H9 (cell line): ENCODE measurements at regions not wholly inside any gene's neighbourhood (a gene's known extent, or its start where the extent isn't known, plus 50 kb on each side); places are given as distances from the start of the nearest gene placed in this dataset.

Experiments used
- DNase-seq: peaks from one replicate; pipeline ENCODE4 v3.0.0-alpha.2; 2017
- H2AFZ ChIP-seq: one replicate; pipeline ENCODE4 v1.6.1; 2013; ENCODE audit warnings: mild to moderate bottlenecking, low read length, control low read depth, moderate library complexity
- H2AK5ac ChIP-seq: 2 replicates; pipeline ENCODE4 v1.6.1; 2013; ENCODE audit warnings: low read length, control low read depth, mixed read lengths; ENCODE audit not compliant: insufficient read length
- H2BK120ac ChIP-seq: one replicate; pipeline ENCODE4 v1.6.1; 2013; ENCODE audit warnings: low read depth, mild to moderate bottlenecking, low read length, control low read depth, inconsistent platforms; ENCODE audit not compliant: poor library complexity, severe bottlenecking
- H2BK12ac ChIP-seq: 2 replicates; pipeline ENCODE4 v1.6.1; 2013; ENCODE audit warnings: low read length, control low read depth, mixed read lengths, low read depth; ENCODE audit not compliant: insufficient read length
- H2BK15ac ChIP-seq: 2 replicates; pipeline ENCODE4 v1.6.1; 2013; ENCODE audit warnings: low read depth, low read length, control low read depth
- H2BK20ac ChIP-seq: one replicate; pipeline ENCODE4 v1.6.1; 2013; ENCODE audit warnings: low read depth, mild to moderate bottlenecking, low read length, control low read depth, inconsistent platforms; ENCODE audit not compliant: poor library complexity, severe bottlenecking
- H2BK5ac ChIP-seq: 2 replicates; pipeline ENCODE4 v1.6.1; 2013; ENCODE audit warnings: low read length, control low read depth, mixed read lengths; ENCODE audit not compliant: insufficient read length
- H3K14ac ChIP-seq: 2 replicates; pipeline ENCODE4 v1.6.1; 2013; ENCODE audit warnings: low read length, control low read depth; ENCODE audit not compliant: insufficient read depth
- H3K18ac ChIP-seq: 2 replicates; pipeline ENCODE4 v1.6.1; 2013; ENCODE audit warnings: low read depth, mild to moderate bottlenecking, mixed read lengths, low read length, control low read depth; ENCODE audit not compliant: insufficient read length
- H3K23ac ChIP-seq: 2 replicates; pipeline ENCODE4 v1.6.1; 2013; ENCODE audit warnings: low read length, control low read depth, mixed read lengths, low read depth; ENCODE audit not compliant: insufficient read length
- H3K23me2 ChIP-seq: 2 replicates; pipeline ENCODE4 v1.6.1; 2013; ENCODE audit warnings: low read depth, mild to moderate bottlenecking, mixed read lengths, low read length, control low read depth; ENCODE audit not compliant: insufficient read length, poor library complexity, severe bottlenecking
- H3K27ac ChIP-seq: 2 replicates; pipeline ENCODE4 v1.5.1; 2013; ENCODE audit warnings: low read length, control low read depth, mixed read lengths, low read depth; ENCODE audit not compliant: insufficient read length
- H3K27me3 ChIP-seq: 2 replicates; pipeline ENCODE4 v1.6.1; 2013; ENCODE audit warnings: low read length, control low read depth, inconsistent platforms; ENCODE audit not compliant: insufficient read depth
- H3K4ac ChIP-seq: 2 replicates; pipeline ENCODE4 v1.6.1; 2013; ENCODE audit warnings: low read depth, mild to moderate bottlenecking, control low read depth, inconsistent platforms, low read length, moderate library complexity
- H3K4me1 ChIP-seq: 2 replicates; pipeline ENCODE4 v1.6.1; 2013; ENCODE audit warnings: low read length, control low read depth, inconsistent platforms; ENCODE audit not compliant: insufficient read depth
- H3K4me2 ChIP-seq: 2 replicates; pipeline ENCODE4 v1.6.1; 2013; ENCODE audit warnings: low read length, control low read depth, mixed read lengths; ENCODE audit not compliant: insufficient read length, insufficient read depth
- H3K56ac ChIP-seq: 2 replicates; pipeline ENCODE4 v1.6.1; 2013; ENCODE audit warnings: low read depth, mild to moderate bottlenecking, mixed read lengths, low read length, control low read depth; ENCODE audit not compliant: insufficient read length
- H3K79me1 ChIP-seq: 2 replicates; pipeline ENCODE4 v1.6.1; 2013; ENCODE audit warnings: low read depth, mild to moderate bottlenecking, moderate library complexity, low read length, control low read depth, inconsistent platforms; ENCODE audit not compliant: insufficient read depth, poor library complexity, severe bottlenecking
- H3K79me2 ChIP-seq: 2 replicates; pipeline ENCODE4 v1.6.1; 2013; ENCODE audit warnings: low read length, control low read depth, inconsistent platforms; ENCODE audit not compliant: insufficient read depth
- H3K9ac ChIP-seq: 2 replicates; pipeline ENCODE4 v1.6.1; 2013; ENCODE audit warnings: low read length, control low read depth, mixed read lengths; ENCODE audit not compliant: insufficient read length; ENCODE audit errors: extremely low read depth
- H3K9me3 ChIP-seq: one replicate; pipeline ENCODE4 v1.6.1; 2013; ENCODE audit warnings: low read depth, low read length, inconsistent platforms; ENCODE audit not compliant: control insufficient read depth
- H3T11ph ChIP-seq: one replicate; pipeline ENCODE4 v1.6.1; 2013; ENCODE audit warnings: mild to moderate bottlenecking, low read length, control low read depth, inconsistent platforms
- H4K20me1 ChIP-seq: one replicate; pipeline ENCODE4 v1.6.1; 2013; ENCODE audit not compliant: control insufficient read depth, insufficient read length, insufficient read depth
- H4K5ac ChIP-seq: 2 replicates; pipeline ENCODE4 v1.6.1; 2013; ENCODE audit warnings: low read depth, mild to moderate bottlenecking, mixed read lengths, low read length, control low read depth; ENCODE audit not compliant: insufficient read length
- H4K8ac ChIP-seq: replicated peaks from 2 replicates; pipeline ENCODE4 v1.6.1; 2013; ENCODE audit warnings: low read length, control low read depth, mixed read lengths, low read depth; ENCODE audit not compliant: insufficient read length
- H4K91ac ChIP-seq: 2 replicates; pipeline ENCODE4 v1.6.1; 2013; ENCODE audit warnings: low read depth, mild to moderate bottlenecking, moderate library complexity, mixed read lengths, low read length, control low read depth; ENCODE audit not compliant: insufficient read length
- H3K27ac Mint-ChIP-seq, 3 experiments: 2 replicates in 2 of 3; 3 replicates in 1 of 3; pipeline ENCODE4 v1.8.0; 2020 to 2021; ENCODE audit warnings: mixed read lengths in 3 of 3, mild to moderate bottlenecking in 1 of 3, moderate library complexity in 1 of 3
- H3K27me3 Mint-ChIP-seq: 2 replicates; pipeline ENCODE4 v1.8.0; 2021; ENCODE audit warnings: low read depth, mild to moderate bottlenecking, moderate library complexity, mixed read lengths
- H3K36me3 Mint-ChIP-seq, 3 experiments: 2 replicates in 2 of 3; 3 replicates in 1 of 3; pipeline ENCODE4 v1.8.0; 2020 to 2021; ENCODE audit warnings: low read depth in 3 of 3, mixed read lengths in 3 of 3; ENCODE audit not compliant: insufficient read depth in 1 of 3
- H3K4me1 Mint-ChIP-seq, 2 experiments: 2 replicates each; pipeline ENCODE4 v1.8.0; 2020; ENCODE audit warnings: mixed read lengths in 2 of 2
- H3K4me3 Mint-ChIP-seq, 2 experiments: 2 replicates in 1 of 2; 3 replicates in 1 of 2; pipeline ENCODE4 v1.8.0; 2020 to 2021; ENCODE audit warnings: mild to moderate bottlenecking in 2 of 2, mixed read lengths in 2 of 2, moderate library complexity in 1 of 2
- H3K9me3 Mint-ChIP-seq, 2 experiments: 2 replicates in 1 of 2; 3 replicates in 1 of 2; pipeline ENCODE4 v1.8.0; 2020; ENCODE audit warnings: mild to moderate bottlenecking in 2 of 2, mixed read lengths in 2 of 2, moderate library complexity in 1 of 2
- WGBS: extraction: QIAGEN DNeasy Blood & Tissue Kit; methylation state at CpG from one replicate; pipeline ENCODE4 v1.1.7; 2013; ENCODE audit warnings: missing lambda C conversion rate, low lambda C conversion rate, mixed read lengths; ENCODE audit not compliant: insufficient read length; ENCODE audit errors: extremely low coverage; 5-methylcytosine and 5-hydroxymethylcytosine counted together
- TF ChIP-seq, protein P1 (sequence below): fragments of 200-600 bp; sonication (generic); conservative IDR thresholded peaks from 3 replicates; pipeline ENCODE4 v1.8.0; 2021; ENCODE audit warnings: antibody characterized with exemption, mild to moderate bottlenecking

DNA sequence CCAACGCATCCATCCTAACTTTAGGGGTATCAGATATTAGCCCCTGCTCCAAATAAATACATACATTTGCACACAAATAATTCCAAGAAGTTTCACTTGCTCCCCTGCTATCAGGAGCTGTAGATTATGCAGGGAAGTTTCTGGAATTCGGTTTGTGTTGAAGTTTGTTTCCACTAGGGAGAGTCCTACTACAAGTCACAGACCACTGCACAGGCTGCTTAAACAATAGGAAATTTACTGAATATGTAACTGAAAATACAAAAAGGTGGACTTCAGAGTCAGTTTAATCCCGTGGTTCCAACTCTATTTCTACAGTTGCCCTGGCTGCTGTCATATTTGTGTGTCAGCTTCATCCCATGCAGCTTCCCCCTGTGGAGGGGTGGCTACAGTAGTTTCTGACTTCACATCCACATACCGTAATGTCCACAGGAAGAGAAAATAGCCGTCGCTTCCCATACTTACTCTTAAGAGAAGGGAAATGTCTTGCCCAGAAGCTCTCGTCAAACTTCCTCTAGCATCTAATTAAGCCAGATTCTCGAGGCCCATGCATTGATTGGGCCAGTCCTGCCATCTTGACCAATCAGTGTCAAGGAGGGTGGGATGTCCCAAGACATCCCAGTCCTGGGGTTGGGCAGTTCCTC is 286.6 kb downstream of the COG6 start:
- H3K9me3 Mint-ChIP-seq, result no peaks in the 10 kb centered on the region
- no peak overlapping the region for H2BK12ac ChIP-seq

More for the DNA sequence above, 286.6 kb downstream of the COG6 start:
- Histone ChIP-seq H3K56ac (no peak overlapping the region), H3K4me1 (peaks cover 9% of the 10 kb centered on the region; the same call in 1 of the 2 replicates), H2BK20ac (no peak overlapping the region), H2AK5ac (no peak overlapping the region), H2BK5ac (no peak overlapping the region), H3K23ac (no peak overlapping the region), H3K79me2 (no peaks in the 10 kb centered on the region), H3K4me2 (no peak overlapping the region), H3K79me1 (no peaks in the 10 kb centered on the region), H2AFZ (no peak overlapping the region), H3K23me2 (no peaks in the 10 kb centered on the region), H3K9me3 (no peaks in the 10 kb centered on the region), H3K14ac (no peak overlapping the region), H4K91ac (no peak overlapping the region), H2BK15ac (no peak overlapping the region), H3K18ac (no peak overlapping the region), H2BK120ac (no peak overlapping the region), H3K9ac (no peak overlapping the region), H4K5ac (no peak overlapping the region), H4K8ac (no peak overlapping the region), H3K4ac (no peak overlapping the region), H3T11ph (no peak overlapping the region), H3K27ac (no peak overlapping the region), H4K20me1 (no peaks in the 10 kb centered on the region), H3K27me3 (no peaks in the 10 kb centered on the region)
- no CpG with 5 or more reads among the region's 8 CpGs for WGBS
- TF ChIP-seq, protein P1, sequence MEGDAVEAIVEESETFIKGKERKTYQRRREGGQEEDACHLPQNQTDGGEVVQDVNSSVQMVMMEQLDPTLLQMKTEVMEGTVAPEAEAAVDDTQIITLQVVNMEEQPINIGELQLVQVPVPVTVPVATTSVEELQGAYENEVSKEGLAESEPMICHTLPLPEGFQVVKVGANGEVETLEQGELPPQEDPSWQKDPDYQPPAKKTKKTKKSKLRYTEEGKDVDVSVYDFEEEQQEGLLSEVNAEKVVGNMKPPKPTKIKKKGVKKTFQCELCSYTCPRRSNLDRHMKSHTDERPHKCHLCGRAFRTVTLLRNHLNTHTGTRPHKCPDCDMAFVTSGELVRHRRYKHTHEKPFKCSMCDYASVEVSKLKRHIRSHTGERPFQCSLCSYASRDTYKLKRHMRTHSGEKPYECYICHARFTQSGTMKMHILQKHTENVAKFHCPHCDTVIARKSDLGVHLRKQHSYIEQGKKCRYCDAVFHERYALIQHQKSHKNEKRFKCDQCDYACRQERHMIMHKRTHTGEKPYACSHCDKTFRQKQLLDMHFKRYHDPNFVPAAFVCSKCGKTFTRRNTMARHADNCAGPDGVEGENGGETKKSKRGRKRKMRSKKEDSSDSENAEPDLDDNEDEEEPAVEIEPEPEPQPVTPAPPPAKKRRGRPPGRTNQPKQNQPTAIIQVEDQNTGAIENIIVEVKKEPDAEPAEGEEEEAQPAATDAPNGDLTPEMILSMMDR, result no peak
- no peak for DNase-seq
- Mint-ChIP-seq H3K27ac (no peak overlapping the region), H3K36me3 (no peaks in the 10 kb centered on the region), H3K27me3 (peaks cover 32% of the 10 kb centered on the region), H3K4me1 (peaks cover 14 to 17% of the 10 kb centered on the region in 2 experiments), H3K4me3 (no peak overlapping the region)
